ENCODE measurements at regions not wholly inside any gene's neighbourhood (a gene's known extent, or its start where the extent isn't known, plus 50 kb on each side); places are given as distances from the start of the nearest gene placed in this dataset.

DNA sequence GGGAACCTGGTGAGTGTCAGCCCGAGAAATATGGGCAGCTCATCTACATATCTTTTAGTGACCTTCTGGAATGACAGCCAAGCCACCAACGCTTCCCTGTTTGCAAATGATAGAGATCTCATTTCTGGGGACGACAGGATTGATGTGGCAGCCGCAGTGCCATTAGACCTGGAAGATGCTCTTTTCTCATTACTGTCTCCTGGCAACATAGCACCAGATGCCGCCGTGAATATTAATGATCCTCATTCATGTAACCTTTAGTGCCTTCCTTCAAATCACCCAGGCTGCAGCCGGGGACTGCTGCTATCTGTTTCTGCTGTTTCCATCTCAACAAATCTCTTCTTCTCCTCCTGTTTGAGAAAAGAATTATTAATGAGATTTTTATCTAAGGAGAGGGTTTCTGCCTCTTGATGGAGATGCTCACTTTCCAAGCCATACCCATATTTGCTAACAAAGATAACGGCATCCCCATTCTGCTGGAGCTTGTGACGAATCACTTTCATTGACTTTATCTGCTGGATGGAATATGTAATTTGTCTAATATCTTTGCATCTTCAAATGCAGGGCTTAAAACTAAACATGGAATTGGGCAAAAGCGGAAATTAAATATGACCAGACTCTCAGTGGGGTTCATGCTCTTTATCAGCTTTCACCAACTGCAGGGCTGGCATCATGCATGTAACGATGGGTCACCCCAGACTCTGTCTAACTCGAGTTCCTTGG is 74.8 kb upstream of the KIF16B start:
- intact Hi-C loops (cut with DNase I; ENCODE audit: low total_unique reads) = no loop called here
- H3K4me1 ChIP-seq = no peaks in the 10 kb centered on the region
- H3K27me3 ChIP-seq (replicated peaks in 1 of 7) = peaks cover 0 to 11% (median 0%) of the 10 kb centered on the region in 7 donors
- H3K9me3 ChIP-seq = peaks cover 0 to 5% (median 0%) of the 10 kb centered on the region in 8 donors
- H3K27ac ChIP-seq = no peak overlapping the region
- 76 to 85% (median 79%) methylated on average over 12 of the region's 12 CpGs for WGBS, 5 donors
- no peak overlapping the region for H3K4me3 ChIP-seq
- H3K36me3 ChIP-seq = no peaks in the 10 kb centered on the region
- no peak for DNase-seq
- TF ChIP-seq, protein P1, sequence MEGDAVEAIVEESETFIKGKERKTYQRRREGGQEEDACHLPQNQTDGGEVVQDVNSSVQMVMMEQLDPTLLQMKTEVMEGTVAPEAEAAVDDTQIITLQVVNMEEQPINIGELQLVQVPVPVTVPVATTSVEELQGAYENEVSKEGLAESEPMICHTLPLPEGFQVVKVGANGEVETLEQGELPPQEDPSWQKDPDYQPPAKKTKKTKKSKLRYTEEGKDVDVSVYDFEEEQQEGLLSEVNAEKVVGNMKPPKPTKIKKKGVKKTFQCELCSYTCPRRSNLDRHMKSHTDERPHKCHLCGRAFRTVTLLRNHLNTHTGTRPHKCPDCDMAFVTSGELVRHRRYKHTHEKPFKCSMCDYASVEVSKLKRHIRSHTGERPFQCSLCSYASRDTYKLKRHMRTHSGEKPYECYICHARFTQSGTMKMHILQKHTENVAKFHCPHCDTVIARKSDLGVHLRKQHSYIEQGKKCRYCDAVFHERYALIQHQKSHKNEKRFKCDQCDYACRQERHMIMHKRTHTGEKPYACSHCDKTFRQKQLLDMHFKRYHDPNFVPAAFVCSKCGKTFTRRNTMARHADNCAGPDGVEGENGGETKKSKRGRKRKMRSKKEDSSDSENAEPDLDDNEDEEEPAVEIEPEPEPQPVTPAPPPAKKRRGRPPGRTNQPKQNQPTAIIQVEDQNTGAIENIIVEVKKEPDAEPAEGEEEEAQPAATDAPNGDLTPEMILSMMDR (IDR thresholded peaks at IDR 0.05 in 8 of 11, conservative IDR thresholded peaks at IDR 0.05 in 3 of 11) = no peak
- no peak for TF ChIP-seq POLR2A (IDR thresholded peaks at IDR 0.05)
- no peak for TF ChIP-seq POLR2AphosphoS5 (IDR thresholded peaks at IDR 0.05)

DNA sequence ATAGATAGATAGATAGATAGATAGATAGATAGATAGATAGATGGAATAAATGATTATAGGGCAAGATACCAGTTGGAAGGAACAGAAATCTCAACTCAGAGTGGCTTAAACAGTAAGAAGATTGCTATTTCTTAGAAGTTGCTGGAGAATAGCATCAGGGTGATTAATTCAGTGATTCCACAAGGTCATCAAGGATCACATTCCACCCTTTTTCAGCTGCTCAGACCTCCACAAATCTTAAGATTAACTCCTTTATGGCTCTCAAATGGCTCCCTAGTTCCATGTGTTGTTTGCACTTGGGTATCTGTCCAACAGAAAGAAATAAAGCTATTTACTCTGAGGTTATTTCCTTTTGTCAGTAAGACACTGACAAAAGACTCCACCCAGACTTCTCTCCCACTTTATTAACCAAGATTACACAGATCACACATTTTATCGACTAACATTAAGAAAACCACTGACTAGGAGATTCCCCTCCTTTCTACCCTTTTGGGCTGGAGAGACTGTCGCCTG is 68.3 kb upstream of the KIF16B start:
- intact Hi-C loops (cut with DNase I; ENCODE audit: low total_unique reads) = no loop called here

DNA sequence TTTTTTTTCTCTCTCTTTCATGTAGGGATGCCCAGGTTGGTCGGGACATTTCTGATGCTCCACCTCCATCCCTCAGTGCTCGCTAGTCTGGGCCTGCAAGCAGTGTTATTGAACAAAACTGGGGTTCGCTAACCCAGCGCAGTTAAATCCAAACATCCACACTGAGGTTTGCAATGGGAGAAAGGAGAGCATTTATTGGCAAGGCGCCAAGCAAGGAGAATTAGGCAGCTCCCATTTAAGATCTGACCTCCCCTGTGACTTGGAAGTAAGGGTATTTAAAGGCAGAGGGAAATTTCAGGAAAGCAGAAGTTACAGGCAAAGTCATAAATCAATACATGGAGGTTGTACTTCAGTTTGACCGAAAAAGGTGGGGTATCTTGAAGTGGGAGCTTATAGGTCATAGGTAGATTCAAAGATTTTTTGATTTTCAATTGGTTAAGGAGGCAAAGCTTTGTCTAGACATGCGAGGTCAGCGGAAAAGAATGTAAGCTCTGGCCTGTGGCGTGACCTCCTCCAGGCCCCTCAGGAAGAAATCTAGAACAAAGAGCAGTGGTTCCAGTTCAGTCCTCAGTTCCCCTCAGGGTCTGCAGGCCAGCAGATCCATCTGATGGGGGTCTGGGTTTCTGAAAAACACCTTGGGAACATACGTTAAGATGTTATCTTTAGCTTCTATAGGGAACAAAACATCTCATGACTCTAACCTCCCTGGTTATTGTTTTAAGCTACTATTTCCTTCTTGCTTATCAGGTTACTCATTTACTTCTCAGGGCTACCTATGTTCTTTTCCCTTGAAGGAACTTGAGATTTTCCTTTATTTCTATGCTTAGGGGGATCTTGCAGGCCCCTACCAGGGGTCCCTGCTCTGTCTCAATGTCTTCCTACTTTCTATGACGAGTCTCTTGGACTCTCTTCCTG is 66.0 kb upstream of the KIF16B start:
- Histone ChIP-seq H3K36me3 (no peaks in the 10 kb centered on the region), H3K27ac (no peak overlapping the region), H3K4me1 (no peaks in the 10 kb centered on the region), H3K9me3 (no peaks in the 10 kb centered on the region), H3K4me3 (no peak overlapping the region), H3K27me3 (replicated peaks in 1 of 7) (no peaks in the 10 kb centered on the region)
- DNase-seq = no peak
- no peak for TF ChIP-seq POLR2A (IDR thresholded peaks at IDR 0.05)
- TF ChIP-seq POLR2AphosphoS5 (IDR thresholded peaks at IDR 0.05) = no peak
- TF ChIP-seq, protein P1 (IDR thresholded peaks at IDR 0.05 in 8 of 11, conservative IDR thresholded peaks at IDR 0.05 in 3 of 11) = no peak
- intact Hi-C loops (cut with DNase I; ENCODE audit: low total_unique reads) = no loop called here
- WGBS, 5 donors = 67 to 76% (median 74%) methylated on average over 11 of the region's 11 CpGs

More for the DNA sequence above, 68.3 kb upstream of the KIF16B start:
- Histone ChIP-seq H3K9me3 (peaks cover 0 to 5% (median 0%) of the 10 kb centered on the region in 8 donors), H3K27me3 (replicated peaks in 1 of 7) (no peaks in the 10 kb centered on the region), H3K4me1 (no peaks in the 10 kb centered on the region), H3K4me3 (no peak overlapping the region), H3K27ac (no peak overlapping the region), H3K36me3 (no peaks in the 10 kb centered on the region)
- DNase-seq = no peak
- TF ChIP-seq, protein P1 (IDR thresholded peaks at IDR 0.05 in 8 of 11, conservative IDR thresholded peaks at IDR 0.05 in 3 of 11) = no peak
- TF ChIP-seq POLR2AphosphoS5 (IDR thresholded peaks at IDR 0.05) (no peak), POLR2A (IDR thresholded peaks at IDR 0.05) (no peak)
- WGBS, 5 donors = 76 to 93% (median 86%) methylated on average over 2 of the region's 2 CpGs

DNA sequence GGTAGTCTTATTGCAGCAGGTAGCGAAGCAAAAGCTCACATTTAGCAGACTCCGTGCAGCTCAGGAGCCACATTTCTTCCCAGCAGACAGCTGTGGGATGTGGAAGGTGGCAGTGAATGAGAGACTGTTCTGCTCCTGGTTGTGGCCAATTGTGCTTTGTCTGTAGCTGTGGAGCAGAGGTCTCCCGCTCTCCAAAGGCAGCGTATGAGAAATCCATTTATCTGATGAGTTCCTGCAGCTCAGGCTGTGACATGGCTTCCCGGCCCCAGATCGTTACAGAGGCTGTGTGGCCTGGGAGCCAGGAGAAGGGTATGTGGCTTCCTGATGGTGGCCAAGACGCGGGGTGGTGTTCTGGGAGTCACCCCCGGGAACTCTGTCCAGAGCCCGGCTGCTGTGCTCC is 64.5 kb upstream of the KIF16B start:
- WGBS, 5 donors = 78 to 90% (median 83%) methylated on average over 8 to 10 of the region's 10 CpGs
- H3K9me3 ChIP-seq = no peaks in the 10 kb centered on the region
- H3K27me3 ChIP-seq (replicated peaks in 1 of 7) = no peaks in the 10 kb centered on the region
- intact Hi-C loops (cut with DNase I; ENCODE audit: low total_unique reads) = no loop called here
- DNase-seq = peak; percentile 72
- no peak overlapping the region for H3K4me3 ChIP-seq
- TF ChIP-seq POLR2A (IDR thresholded peaks at IDR 0.05) = no peak
- TF ChIP-seq, protein P1 (IDR thresholded peaks at IDR 0.05 in 8 of 11, conservative IDR thresholded peaks at IDR 0.05 in 3 of 11) = no peak
- no peak for TF ChIP-seq POLR2AphosphoS5 (IDR thresholded peaks at IDR 0.05)
- no peaks in the 10 kb centered on the region for H3K4me1 ChIP-seq
- H3K27ac ChIP-seq = no peak overlapping the region
- no peaks in the 10 kb centered on the region for H3K36me3 ChIP-seq

All from spleen (tissue), 11 donors.